ENCODE measurements at regions not wholly inside any gene's neighbourhood (a gene's known extent, or its start where the extent isn't known, plus 50 kb on each side); places are given as distances from the start of the nearest gene placed in this dataset.
A peak's percentile ranks its signal among the peaks of the same experiment; 100 is the strongest.

GRCh38 chr13:100836711-100837110 is 162.1 kb upstream of the TMTC4 start:
- no peak overlapping the region for H3K4me3 Mint-ChIP-seq
- H3K27ac Mint-ChIP-seq = no peak overlapping the region
- POLR2A ChIA-PET = no interaction called here
- peaks cover 0 to 6% (median 0%) of the 10 kb centered on the region in 3 donors for H3K36me3 Mint-ChIP-seq
- peaks cover 7 to 28% (median 13%) of the 10 kb centered on the region in 5 donors for H3K27me3 Mint-ChIP-seq
- no peaks in the 10 kb centered on the region for H3K4me1 Mint-ChIP-seq
- DNase-seq (no peak), ATAC-seq (no peak)
- peaks cover 0 to 6% (median 0%) of the 10 kb centered on the region in 9 donors for H3K9me3 Mint-ChIP-seq

- DNase-seq (no peak), ATAC-seq (no peak)
- Mint-ChIP-seq H3K4me1 (no peaks in the 10 kb centered on the region), H3K27ac (no peak overlapping the region), H3K9me3 (peaks cover 0 to 15% (median 2%) of the 10 kb centered on the region in 9 donors), H3K27me3 (peaks cover 7 to 31% (median 13%) of the 10 kb centered on the region in 5 donors), H3K36me3 (peaks cover 0 to 8% (median 0%) of the 10 kb centered on the region in 3 donors), H3K4me3 (no peak overlapping the region)
- POLR2A ChIA-PET = no interaction called here
Observed at GRCh38 chr13:100835695-100836094, 161.1 kb upstream of the TMTC4 start.

- POLR2A ChIA-PET = no interaction called here
- H3K4me3 Mint-ChIP-seq = no peak overlapping the region
- H3K36me3 Mint-ChIP-seq = peaks cover 0 to 8% (median 0%) of the 10 kb centered on the region in 3 donors
- peaks cover 9 to 31% (median 11%) of the 10 kb centered on the region in 5 donors for H3K27me3 Mint-ChIP-seq
- H3K9me3 Mint-ChIP-seq = peaks cover 0 to 34% (median 4%) of the 10 kb centered on the region in 9 donors
- no peaks in the 10 kb centered on the region for H3K4me1 Mint-ChIP-seq
- no peak for ATAC-seq
- H3K27ac Mint-ChIP-seq = peak overlapping the region in 1 of 10 donors; percentile 69
- no peak for DNase-seq
Observed at GRCh38 chr13:100833427-100833826, 158.8 kb upstream of the TMTC4 start.

- peaks cover 8 to 33% (median 10%) of the 10 kb centered on the region in 5 donors for H3K27me3 Mint-ChIP-seq
- no peak for DNase-seq
- H3K36me3 Mint-ChIP-seq = peaks cover 0 to 8% (median 0%) of the 10 kb centered on the region in 3 donors
- no peak overlapping the region for H3K27ac Mint-ChIP-seq
- no peak for ATAC-seq
- no peaks in the 10 kb centered on the region for H3K4me1 Mint-ChIP-seq
- POLR2A ChIA-PET = no interaction called here
- no peak overlapping the region for H3K4me3 Mint-ChIP-seq
- H3K9me3 Mint-ChIP-seq = peaks cover 0 to 34% (median 4%) of the 10 kb centered on the region in 9 donors
Observed at GRCh38 chr13:100828226-100828625, 153.6 kb upstream of the TMTC4 start.

GRCh38 chr13:100827489-100828176 is 153.0 kb upstream of the TMTC4 start:
- peaks cover 0 to 34% (median 4%) of the 10 kb centered on the region in 9 donors for H3K9me3 Mint-ChIP-seq
- peaks cover 7 to 27% (median 9%) of the 10 kb centered on the region in 5 donors for H3K27me3 Mint-ChIP-seq

GRCh38 chr13:100826441-100826840 is 151.8 kb upstream of the TMTC4 start:
- Mint-ChIP-seq H3K9me3 (peaks cover 0 to 26% (median 4%) of the 10 kb centered on the region in 9 donors), H3K27ac (no peak overlapping the region), H3K4me1 (no peaks in the 10 kb centered on the region), H3K27me3 (peaks cover 1 to 15% (median 6%) of the 10 kb centered on the region in 5 donors), H3K36me3 (no peaks in the 10 kb centered on the region), H3K4me3 (no peak overlapping the region)
- POLR2A ChIA-PET = no interaction called here
- ATAC-seq (no peak), DNase-seq (no peak)

More at GRCh38 chr13:100827489-100828176, 153.0 kb upstream of the TMTC4 start:
- no peak overlapping the region for H3K27ac Mint-ChIP-seq
- POLR2A ChIA-PET = no interaction called here
- DNase-seq = no peak
- no peak for ATAC-seq
- no peaks in the 10 kb centered on the region for H3K4me1 Mint-ChIP-seq
- peaks cover 0 to 8% (median 0%) of the 10 kb centered on the region in 3 donors for H3K36me3 Mint-ChIP-seq
- no peak overlapping the region for H3K4me3 Mint-ChIP-seq

- Mint-ChIP-seq H3K27ac (no peak overlapping the region), H3K4me1 (no peaks in the 10 kb centered on the region), H3K36me3 (no peaks in the 10 kb centered on the region), H3K9me3 (peaks cover 0 to 18% (median 4%) of the 10 kb centered on the region in 9 donors), H3K27me3 (peaks cover 1 to 14% (median 6%) of the 10 kb centered on the region in 5 donors), H3K4me3 (no peak overlapping the region)
- ATAC-seq = no peak
- no peak for DNase-seq
- POLR2A ChIA-PET = no interaction called here
Observed at GRCh38 chr13:100825557-100825956, 151.0 kb upstream of the TMTC4 start.

- Mint-ChIP-seq H3K36me3 (no peaks in the 10 kb centered on the region), H3K4me1 (no peaks in the 10 kb centered on the region), H3K4me3 (no peak overlapping the region), H3K9me3 (peaks cover 0 to 9% (median 0%) of the 10 kb centered on the region in 9 donors), H3K27me3 (peaks cover 2 to 21% (median 6%) of the 10 kb centered on the region in 5 donors), H3K27ac (no peak overlapping the region)
- POLR2A ChIA-PET = no interaction called here
- ATAC-seq (no peak), DNase-seq (no peak)
Observed at GRCh38 chr13:100824366-100824765, 149.8 kb upstream of the TMTC4 start.

- no peaks in the 10 kb centered on the region for H3K4me1 Mint-ChIP-seq
- ATAC-seq = no peak
- H3K27ac Mint-ChIP-seq = no peak overlapping the region
- DNase-seq = no peak
- no peaks in the 10 kb centered on the region for H3K36me3 Mint-ChIP-seq
- peaks cover 4 to 31% (median 9%) of the 10 kb centered on the region in 5 donors for H3K27me3 Mint-ChIP-seq
- POLR2A ChIA-PET = no interaction called here
- peaks cover 0 to 4% (median under 1%) of the 10 kb centered on the region in 9 donors for H3K9me3 Mint-ChIP-seq
- H3K4me3 Mint-ChIP-seq = no peak overlapping the region
Observed at GRCh38 chr13:100823448-100823847, 148.9 kb upstream of the TMTC4 start.

- no peak overlapping the region for H3K4me3 Mint-ChIP-seq
- H3K36me3 Mint-ChIP-seq = no peaks in the 10 kb centered on the region
- H3K27me3 Mint-ChIP-seq = peaks cover 5 to 35% (median 10%) of the 10 kb centered on the region in 5 donors
- H3K4me1 Mint-ChIP-seq = no peaks in the 10 kb centered on the region
- DNase-seq (no peak), ATAC-seq (no peak)
- H3K9me3 Mint-ChIP-seq = peaks cover 0 to 9% (median 2%) of the 10 kb centered on the region in 9 donors
- H3K27ac Mint-ChIP-seq = no peak overlapping the region
- POLR2A ChIA-PET = no interaction called here
Observed at GRCh38 chr13:100822871-100823443, 148.4 kb upstream of the TMTC4 start.

GRCh38 chr13:100818711-100819110 is 144.1 kb upstream of the TMTC4 start:
- Mint-ChIP-seq H3K9me3 (peaks cover 0 to 16% (median 8%) of the 10 kb centered on the region in 9 donors), H3K4me3 (no peak overlapping the region), H3K27me3 (peaks cover 15 to 41% (median 17%) of the 10 kb centered on the region in 5 donors), H3K4me1 (no peaks in the 10 kb centered on the region), H3K27ac (no peak overlapping the region), H3K36me3 (peaks cover 0 to 7% (median 0%) of the 10 kb centered on the region in 3 donors)
- ATAC-seq (no peak), DNase-seq (no peak)
- POLR2A ChIA-PET = no interaction called here

- Mint-ChIP-seq H3K4me1 (no peaks in the 10 kb centered on the region), H3K36me3 (peaks cover 0 to 7% (median 0%) of the 10 kb centered on the region in 3 donors), H3K27me3 (peaks cover 15 to 37% (median 17%) of the 10 kb centered on the region in 5 donors), H3K27ac (no peak overlapping the region), H3K4me3 (no peak overlapping the region), H3K9me3 (peaks cover 0 to 16% (median 8%) of the 10 kb centered on the region in 9 donors)
- ATAC-seq (no peak), DNase-seq (no peak)
- POLR2A ChIA-PET = no interaction called here
Observed at GRCh38 chr13:100817928-100818327, 143.3 kb upstream of the TMTC4 start.

- peaks cover 0 to 7% (median 0%) of the 10 kb centered on the region in 3 donors for H3K36me3 Mint-ChIP-seq
- peaks cover 0 to 16% (median 8%) of the 10 kb centered on the region in 9 donors for H3K9me3 Mint-ChIP-seq
- peaks cover 18 to 61% (median 22%) of the 10 kb centered on the region in 5 donors for H3K27me3 Mint-ChIP-seq
- no peaks in the 10 kb centered on the region for H3K4me1 Mint-ChIP-seq
- no peak overlapping the region for H3K4me3 Mint-ChIP-seq
- POLR2A ChIA-PET = no interaction called here
- DNase-seq (no peak), ATAC-seq (no peak)
- H3K27ac Mint-ChIP-seq = no peak overlapping the region
Observed at GRCh38 chr13:100815476-100816046, 141.0 kb upstream of the TMTC4 start.

All from naive thymus-derived CD8-positive, alpha-beta T cell (primary cell).